GM12872 (cell line): ENCODE measurements at regions not wholly inside any gene's neighbourhood (a gene's known extent, or its start where the extent isn't known, plus 50 kb on each side); places are given as distances from the start of the nearest gene placed in this dataset.
A peak's percentile ranks its signal among the peaks of the same experiment; 100 is the strongest.

Experiments used
- TF ChIP-seq, protein P1 (sequence below): IDR thresholded peaks from 3 replicates; pipeline ENCODE4 v1.5.1; 2011; ENCODE audit warnings: low read depth, mild to moderate bottlenecking, low read length, moderate library complexity; ENCODE audit not compliant: insufficient read depth

DNA sequence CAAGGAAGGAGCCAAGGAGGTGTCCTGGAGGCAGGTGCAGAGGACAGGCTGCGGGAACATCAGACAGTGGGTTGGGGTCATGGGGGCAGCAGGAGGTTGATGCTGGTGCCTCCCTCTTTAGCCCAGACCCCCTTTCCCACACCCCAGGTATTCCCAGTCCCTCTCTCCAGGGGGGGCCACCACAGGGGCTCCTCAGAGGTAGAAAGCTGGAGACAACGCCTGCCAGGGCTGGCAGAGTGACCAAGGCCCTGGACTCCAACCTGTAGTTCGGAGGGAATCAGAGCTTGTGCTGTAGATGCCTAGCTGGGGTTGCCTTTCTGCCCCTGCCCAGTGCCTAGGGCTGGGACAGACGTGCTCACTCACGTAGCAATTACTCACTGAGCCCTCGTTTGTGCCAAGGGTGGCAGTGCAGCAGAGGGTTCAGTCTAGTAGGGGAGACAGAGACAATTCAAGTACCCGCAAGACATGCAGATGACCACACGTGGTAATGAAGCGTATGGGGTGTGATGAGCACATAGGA lies 148.2 kb downstream of the PTPRU start:
- TF ChIP-seq, protein P1, sequence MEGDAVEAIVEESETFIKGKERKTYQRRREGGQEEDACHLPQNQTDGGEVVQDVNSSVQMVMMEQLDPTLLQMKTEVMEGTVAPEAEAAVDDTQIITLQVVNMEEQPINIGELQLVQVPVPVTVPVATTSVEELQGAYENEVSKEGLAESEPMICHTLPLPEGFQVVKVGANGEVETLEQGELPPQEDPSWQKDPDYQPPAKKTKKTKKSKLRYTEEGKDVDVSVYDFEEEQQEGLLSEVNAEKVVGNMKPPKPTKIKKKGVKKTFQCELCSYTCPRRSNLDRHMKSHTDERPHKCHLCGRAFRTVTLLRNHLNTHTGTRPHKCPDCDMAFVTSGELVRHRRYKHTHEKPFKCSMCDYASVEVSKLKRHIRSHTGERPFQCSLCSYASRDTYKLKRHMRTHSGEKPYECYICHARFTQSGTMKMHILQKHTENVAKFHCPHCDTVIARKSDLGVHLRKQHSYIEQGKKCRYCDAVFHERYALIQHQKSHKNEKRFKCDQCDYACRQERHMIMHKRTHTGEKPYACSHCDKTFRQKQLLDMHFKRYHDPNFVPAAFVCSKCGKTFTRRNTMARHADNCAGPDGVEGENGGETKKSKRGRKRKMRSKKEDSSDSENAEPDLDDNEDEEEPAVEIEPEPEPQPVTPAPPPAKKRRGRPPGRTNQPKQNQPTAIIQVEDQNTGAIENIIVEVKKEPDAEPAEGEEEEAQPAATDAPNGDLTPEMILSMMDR, result no peak

DNA sequence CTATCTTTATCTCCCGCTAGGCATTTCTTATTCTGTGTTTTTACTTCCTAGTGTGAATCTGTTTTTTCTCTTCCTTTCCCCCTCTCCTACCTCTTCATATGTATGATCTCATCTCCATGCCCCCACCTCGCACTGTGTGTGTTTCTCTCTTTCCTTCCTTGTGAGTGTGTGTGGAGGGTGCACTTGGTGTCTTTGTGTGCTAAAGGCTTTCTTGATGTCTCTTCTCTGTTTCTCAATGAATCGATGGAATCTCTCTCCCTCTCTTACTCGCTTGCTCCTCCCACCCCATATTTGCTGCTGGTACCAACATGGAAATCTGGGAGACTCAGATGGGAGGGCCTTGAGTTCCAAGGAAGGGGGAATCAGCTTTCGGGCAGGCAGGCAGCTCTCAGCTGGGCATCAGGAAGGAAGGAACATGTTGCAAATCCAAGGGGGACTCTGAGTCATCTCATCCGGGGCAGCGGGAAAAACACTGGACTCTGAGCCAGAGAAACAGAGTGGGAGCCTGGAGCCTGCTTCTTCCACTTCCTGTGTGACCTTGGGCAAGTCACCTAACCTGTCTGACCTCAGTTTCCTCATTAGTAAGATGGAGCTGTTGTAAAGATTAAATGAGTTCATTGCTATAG lies 147.5 kb downstream of the PTPRU start:
- TF ChIP-seq, protein P1, result no peak

DNA sequence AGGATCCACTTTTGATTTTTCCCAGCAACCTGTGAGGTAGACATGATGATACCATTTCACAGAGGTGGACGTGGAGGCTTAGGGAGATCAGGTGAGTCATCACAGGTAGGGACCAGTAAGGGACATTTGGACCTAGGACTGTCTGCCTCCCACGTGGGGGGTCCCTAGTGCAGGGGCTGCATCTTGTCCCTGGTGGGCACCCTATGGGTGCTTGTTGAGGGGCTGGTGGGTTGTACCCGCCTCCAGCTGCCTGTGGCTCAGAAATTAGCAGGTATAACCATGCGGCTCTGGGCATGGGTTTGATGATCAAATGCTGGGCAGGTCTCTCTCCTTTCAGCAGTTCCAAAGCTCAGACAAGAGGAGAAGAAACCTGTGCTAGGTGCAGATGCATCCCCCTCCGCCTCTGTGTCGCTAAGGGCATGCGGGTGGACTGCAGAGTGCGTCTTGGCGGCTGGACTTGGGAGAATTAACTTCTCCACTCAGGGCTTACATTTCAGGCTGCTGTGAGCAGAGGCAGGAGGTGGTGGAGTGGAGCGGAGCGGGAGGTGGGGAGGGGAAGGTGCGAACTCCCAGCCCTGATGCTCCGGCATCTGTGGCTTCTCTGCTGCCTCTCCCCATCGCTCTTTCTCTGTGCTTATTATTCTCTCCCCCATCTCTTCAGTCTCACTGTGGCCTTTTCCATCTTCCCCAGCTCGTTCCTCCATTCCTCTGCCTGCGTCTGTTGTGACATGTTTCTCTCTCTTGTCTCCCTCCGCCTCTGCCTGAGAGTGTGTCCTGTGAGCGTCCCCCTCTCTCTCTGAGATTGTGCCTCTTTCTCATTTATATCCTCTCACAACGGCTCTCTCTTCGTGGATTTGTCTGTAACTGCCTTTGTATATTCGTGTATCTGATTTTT lies 146.8 kb downstream of the PTPRU start:
- TF ChIP-seq, protein P1, result no peak

- TF ChIP-seq, protein P1, result no peak
Observed at GRCh38 chr1:29381426-29381825, 145.1 kb downstream of the PTPRU start.

GRCh38 chr1:29380532-29380931 lies 144.2 kb downstream of the PTPRU start:
- TF ChIP-seq, protein P1, result no peak

GRCh38 chr1:29379443-29380073 lies 143.2 kb downstream of the PTPRU start:
- TF ChIP-seq, protein P1, result peak; percentile 68
